C4-2B (cell line): ENCODE measurements at regions not wholly inside any gene's neighbourhood (a gene's known extent, or its start where the extent isn't known, plus 50 kb on each side); places are given as distances from the start of the nearest gene placed in this dataset.
"Not testable (repeated sequence)": the region's sequence is repeated elsewhere in the genome, so short reads cannot be mapped to it uniquely, and the experiment has no call there.

ENCODE experiments used
- H3K27ac ChIP-seq: fragments of 450-650 bp; 2 replicates; pipeline ENCODE4 v1.5.1; 2017
- ZFX ChIP-seq: fragments of 450-650 bp; IDR thresholded peaks from 2 replicates; pipeline ENCODE4 v1.6.1; 2017
- TF ChIP-seq, protein P1 (sequence below): fragments of 450-650 bp; conservative IDR thresholded peaks from 2 replicates; pipeline ENCODE4 v1.5.1; 2017; ENCODE audit warnings: mild to moderate bottlenecking

GRCh38 chr2:220601674-220602073 lies 970.4 kb downstream of the EPHA4 start:
- no peak for TF ChIP-seq ZFX
- TF ChIP-seq, protein P1, sequence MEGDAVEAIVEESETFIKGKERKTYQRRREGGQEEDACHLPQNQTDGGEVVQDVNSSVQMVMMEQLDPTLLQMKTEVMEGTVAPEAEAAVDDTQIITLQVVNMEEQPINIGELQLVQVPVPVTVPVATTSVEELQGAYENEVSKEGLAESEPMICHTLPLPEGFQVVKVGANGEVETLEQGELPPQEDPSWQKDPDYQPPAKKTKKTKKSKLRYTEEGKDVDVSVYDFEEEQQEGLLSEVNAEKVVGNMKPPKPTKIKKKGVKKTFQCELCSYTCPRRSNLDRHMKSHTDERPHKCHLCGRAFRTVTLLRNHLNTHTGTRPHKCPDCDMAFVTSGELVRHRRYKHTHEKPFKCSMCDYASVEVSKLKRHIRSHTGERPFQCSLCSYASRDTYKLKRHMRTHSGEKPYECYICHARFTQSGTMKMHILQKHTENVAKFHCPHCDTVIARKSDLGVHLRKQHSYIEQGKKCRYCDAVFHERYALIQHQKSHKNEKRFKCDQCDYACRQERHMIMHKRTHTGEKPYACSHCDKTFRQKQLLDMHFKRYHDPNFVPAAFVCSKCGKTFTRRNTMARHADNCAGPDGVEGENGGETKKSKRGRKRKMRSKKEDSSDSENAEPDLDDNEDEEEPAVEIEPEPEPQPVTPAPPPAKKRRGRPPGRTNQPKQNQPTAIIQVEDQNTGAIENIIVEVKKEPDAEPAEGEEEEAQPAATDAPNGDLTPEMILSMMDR, result no peak
- no peak overlapping the region for H3K27ac ChIP-seq

GRCh38 chr2:220613004-220613403 lies 959.1 kb downstream of the EPHA4 start:
- H3K27ac ChIP-seq, result not testable (repeated sequence)

DNA sequence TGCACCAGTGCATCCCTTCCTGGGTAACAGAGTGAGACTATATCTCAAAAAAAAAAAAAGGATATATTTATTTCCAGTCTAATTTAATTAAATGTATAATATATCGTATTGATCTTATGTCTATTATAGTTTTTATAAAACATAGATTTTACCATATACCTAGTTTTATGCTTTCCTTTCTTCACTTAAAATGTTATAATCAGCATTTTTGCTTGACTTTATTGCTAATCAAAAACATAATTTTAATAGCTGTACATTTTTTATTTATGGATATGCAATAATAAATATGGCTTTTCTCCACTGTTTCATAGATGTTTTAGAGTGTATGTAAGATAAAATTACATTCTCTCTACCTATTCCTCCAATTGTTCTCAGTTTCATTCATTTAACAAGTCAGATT lies 958.0 kb downstream of the EPHA4 start:
- no peak overlapping the region for H3K27ac ChIP-seq
- no peak for TF ChIP-seq ZFX
- TF ChIP-seq, protein P1, result no peak

DNA sequence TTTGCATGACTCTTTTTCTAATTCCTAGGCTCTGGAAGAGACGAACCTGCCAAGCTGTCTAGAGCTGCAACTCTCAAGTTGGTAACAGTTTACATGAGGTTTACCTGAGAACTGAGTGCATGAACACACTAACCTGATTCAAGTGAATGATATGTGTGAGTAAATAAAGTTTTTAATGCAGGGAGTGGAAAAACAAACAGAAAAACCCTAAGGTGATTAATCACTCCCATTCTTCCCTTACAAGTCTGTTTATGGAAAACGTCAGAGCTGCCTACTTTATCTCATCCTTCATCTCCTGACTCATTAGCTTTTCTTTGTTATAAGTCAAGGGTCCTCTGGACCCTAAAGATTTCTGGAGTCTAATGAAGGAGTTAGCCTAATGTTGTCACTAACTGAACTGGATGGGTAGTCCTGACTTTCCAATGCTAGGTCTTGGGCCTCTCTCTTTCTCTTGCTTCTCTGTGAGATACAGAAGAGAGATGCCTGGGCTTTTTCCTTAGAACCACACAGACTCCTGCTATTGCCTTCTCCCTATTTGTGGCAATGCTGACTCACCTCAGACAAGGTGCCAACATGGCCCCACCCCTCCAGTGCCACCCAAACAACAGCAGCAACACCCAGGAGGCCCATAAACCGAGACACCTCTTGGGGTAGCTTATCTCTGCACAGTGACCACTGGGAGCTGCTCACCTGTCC lies 952.4 kb downstream of the EPHA4 start:
- TF ChIP-seq, protein P1, result no peak
- no peak for TF ChIP-seq ZFX
- H3K27ac ChIP-seq, result no peak overlapping the region

DNA sequence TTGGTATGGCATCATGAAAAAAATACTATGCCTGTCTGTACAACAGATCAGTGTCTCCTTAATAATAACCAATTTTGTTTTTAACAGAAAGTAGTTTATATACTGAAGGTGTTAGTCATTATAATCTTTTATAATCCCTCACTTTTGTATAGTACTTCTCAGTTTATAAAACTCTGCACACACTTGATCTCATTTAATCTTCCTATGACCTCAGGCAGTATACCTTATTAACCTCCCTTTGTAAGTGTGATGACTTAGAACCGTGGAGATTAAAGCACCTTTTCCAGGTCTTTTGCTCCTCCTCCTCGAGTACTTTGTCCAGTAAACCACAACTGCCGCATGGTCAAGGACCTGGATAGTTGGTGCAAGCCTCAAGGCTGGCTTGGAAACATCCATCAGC lies 945.5 kb downstream of the EPHA4 start:
- TF ChIP-seq, protein P1, result no peak
- no peak for TF ChIP-seq ZFX
- no peak overlapping the region for H3K27ac ChIP-seq

DNA sequence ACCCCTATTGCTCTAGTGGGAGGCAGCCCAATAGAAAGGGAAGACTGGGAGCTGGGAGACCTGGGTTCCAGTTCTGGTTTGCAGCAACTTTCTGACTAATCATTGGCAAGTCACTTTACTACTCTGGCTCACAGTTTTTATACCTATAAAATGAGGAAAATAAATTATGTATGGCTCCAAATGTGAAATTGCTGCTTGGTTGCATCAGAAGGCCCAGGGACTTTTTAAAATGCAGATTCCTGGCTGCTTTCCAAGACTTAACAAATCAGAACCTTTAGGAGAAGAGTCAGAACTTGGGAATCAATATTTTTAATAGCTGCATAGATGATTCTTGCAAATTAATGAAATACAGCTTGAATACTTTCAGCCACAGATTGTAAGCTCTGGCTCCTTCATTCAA lies 943.9 kb downstream of the EPHA4 start:
- TF ChIP-seq, protein P1, result no peak
- TF ChIP-seq ZFX, result no peak
- H3K27ac ChIP-seq, result no peak overlapping the region

DNA sequence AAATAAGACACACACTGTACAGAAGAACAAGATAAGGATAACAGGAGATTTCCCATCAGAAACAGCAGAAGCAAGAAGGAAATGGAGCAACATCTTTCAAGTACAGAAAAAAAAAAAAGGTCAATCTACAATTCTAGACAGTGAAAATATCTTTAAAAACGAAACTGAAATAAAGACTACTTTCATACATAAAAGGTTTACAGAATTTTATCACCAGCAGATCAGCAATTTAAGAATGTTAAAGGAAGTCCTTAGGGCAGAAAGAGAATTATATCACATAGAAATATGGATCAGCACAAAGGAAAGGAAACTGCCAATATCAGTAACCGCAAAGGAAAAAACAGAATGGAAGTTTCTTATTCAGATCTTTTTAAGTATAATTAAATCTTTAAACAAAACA lies 931.0 kb downstream of the EPHA4 start:
- no peak overlapping the region for H3K27ac ChIP-seq
- TF ChIP-seq ZFX, result no peak
- TF ChIP-seq, protein P1, result no peak

- TF ChIP-seq, protein P1, result no peak
- TF ChIP-seq ZFX, result no peak
- H3K27ac ChIP-seq, result no peak overlapping the region
Observed at GRCh38 chr2:220646424-220646823, 925.7 kb downstream of the EPHA4 start.
